ENCODE measurements at regions not wholly inside any gene's neighbourhood (a gene's known extent, or its start where the extent isn't known, plus 50 kb on each side); places are given as distances from the start of the nearest gene placed in this dataset.

DNA sequence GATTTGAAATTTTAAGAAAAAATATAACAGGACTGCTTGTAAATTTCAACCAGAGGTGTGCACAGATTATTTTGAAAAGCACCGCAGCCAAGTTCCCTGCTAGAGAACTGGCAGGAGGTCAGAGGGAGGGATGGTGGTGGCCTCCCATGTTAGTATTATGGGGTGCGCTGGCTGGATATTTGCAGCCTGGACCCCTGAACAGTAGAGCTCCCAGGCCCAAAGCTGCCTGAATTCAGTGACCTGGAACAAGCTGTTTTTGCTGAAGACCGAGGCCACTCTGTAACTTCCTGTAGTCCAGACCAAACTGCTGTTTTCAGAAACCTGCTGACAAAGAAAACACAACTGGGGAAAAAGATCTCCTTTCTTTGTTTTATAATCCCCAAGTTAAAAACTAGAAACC, 314.3 kb downstream of the TNS1 start:
- no peak for TF ChIP-seq EZH2phosphoT487 (IDR thresholded peaks at IDR 0.05; ENCODE audit: borderline replicate concordance, low read depth, low read length)
- TF ChIP-seq, protein P1, sequence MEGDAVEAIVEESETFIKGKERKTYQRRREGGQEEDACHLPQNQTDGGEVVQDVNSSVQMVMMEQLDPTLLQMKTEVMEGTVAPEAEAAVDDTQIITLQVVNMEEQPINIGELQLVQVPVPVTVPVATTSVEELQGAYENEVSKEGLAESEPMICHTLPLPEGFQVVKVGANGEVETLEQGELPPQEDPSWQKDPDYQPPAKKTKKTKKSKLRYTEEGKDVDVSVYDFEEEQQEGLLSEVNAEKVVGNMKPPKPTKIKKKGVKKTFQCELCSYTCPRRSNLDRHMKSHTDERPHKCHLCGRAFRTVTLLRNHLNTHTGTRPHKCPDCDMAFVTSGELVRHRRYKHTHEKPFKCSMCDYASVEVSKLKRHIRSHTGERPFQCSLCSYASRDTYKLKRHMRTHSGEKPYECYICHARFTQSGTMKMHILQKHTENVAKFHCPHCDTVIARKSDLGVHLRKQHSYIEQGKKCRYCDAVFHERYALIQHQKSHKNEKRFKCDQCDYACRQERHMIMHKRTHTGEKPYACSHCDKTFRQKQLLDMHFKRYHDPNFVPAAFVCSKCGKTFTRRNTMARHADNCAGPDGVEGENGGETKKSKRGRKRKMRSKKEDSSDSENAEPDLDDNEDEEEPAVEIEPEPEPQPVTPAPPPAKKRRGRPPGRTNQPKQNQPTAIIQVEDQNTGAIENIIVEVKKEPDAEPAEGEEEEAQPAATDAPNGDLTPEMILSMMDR (conservative IDR thresholded peaks at IDR 0.05; ENCODE audit: low read length) = no peak

DNA sequence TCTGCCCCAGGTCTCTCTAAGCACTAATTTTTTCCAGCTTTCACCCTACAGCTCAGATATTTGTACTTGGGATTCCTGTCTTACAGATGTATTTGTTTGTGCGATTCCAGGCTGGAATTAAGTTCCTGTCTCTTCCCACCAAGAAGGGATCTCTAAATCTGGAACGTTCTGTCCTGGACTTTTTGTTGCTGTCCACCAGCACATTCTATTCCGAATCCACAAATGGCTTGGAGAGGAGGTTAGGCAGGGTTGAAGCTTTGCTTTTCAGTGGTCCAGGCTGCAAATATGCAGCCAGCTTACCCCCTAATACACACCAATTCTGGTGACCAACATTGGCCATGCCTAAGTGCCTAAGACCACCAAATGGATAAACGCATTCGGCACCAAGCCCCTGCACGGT, 315.0 kb downstream of the TNS1 start:
- no peaks in the 10 kb centered on the region for H3K9me3 ChIP-seq (ENCODE audit: low read length)
- no peak overlapping the region for H2AFZ ChIP-seq (ENCODE audit: low read length)
- H3K36me3 ChIP-seq (ENCODE audit: insufficient read depth, low read length) = no peaks in the 10 kb centered on the region
- ChIA-PET CTCF (ENCODE audit: unreplicated experiment) (no interaction called here), POLR2A (no interaction called here)
- no peak for DNase-seq (ENCODE audit: low spot score)
- no peaks in the 10 kb centered on the region for H3K79me2 ChIP-seq (ENCODE audit: insufficient read depth, low read depth, low read length)
- intact Hi-C loops (cut with micrococcal nuclease; ENCODE audit: unreplicated experiment) = no loop called here
- H3K4me2 ChIP-seq (ENCODE audit: low read length) = no peak overlapping the region
- H3K4me1 ChIP-seq (ENCODE audit: insufficient read depth, low read length, poor library complexity, severe bottlenecking) = no peaks in the 10 kb centered on the region
- H3K4me3 ChIP-seq (ENCODE audit: low read depth, low read length, poor library complexity, severe bottlenecking) = no peak overlapping the region
- no TSS peak for BruUV-seq (replicated peaks)
- H3K9me2 ChIP-seq (ENCODE audit: insufficient read depth, low read length) = no peaks in the 10 kb centered on the region
- H4K20me1 ChIP-seq (ENCODE audit: insufficient read depth, low read length) = no peaks in the 10 kb centered on the region
- no peak overlapping the region for H3K27ac ChIP-seq (ENCODE audit: low read depth, low read length, poor library complexity, severe bottlenecking)
- no peak for TF ChIP-seq EZH2phosphoT487 (IDR thresholded peaks at IDR 0.05; ENCODE audit: borderline replicate concordance, low read depth, low read length)
- TF ChIP-seq, protein P1 (conservative IDR thresholded peaks at IDR 0.05; ENCODE audit: low read length) = no peak

More for the DNA sequence above, 314.3 kb downstream of the TNS1 start:
- ChIA-PET POLR2A (no interaction called here), CTCF (ENCODE audit: unreplicated experiment) (no interaction called here)
- no peak for DNase-seq (ENCODE audit: low spot score)
- Histone ChIP-seq H3K4me3 (ENCODE audit: low read depth, low read length, poor library complexity, severe bottlenecking) (no peak overlapping the region), H4K20me1 (ENCODE audit: insufficient read depth, low read length) (no peaks in the 10 kb centered on the region), H3K27ac (ENCODE audit: low read depth, low read length, poor library complexity, severe bottlenecking) (no peak overlapping the region), H3K4me2 (ENCODE audit: low read length) (no peak overlapping the region), H3K9me2 (ENCODE audit: insufficient read depth, low read length) (no peaks in the 10 kb centered on the region), H3K36me3 (ENCODE audit: insufficient read depth, low read length) (no peaks in the 10 kb centered on the region), H3K4me1 (ENCODE audit: insufficient read depth, low read length, poor library complexity, severe bottlenecking) (no peaks in the 10 kb centered on the region), H3K9me3 (ENCODE audit: low read length) (no peaks in the 10 kb centered on the region), H2AFZ (ENCODE audit: low read length) (no peak overlapping the region), H3K79me2 (ENCODE audit: insufficient read depth, low read depth, low read length) (no peaks in the 10 kb centered on the region)
- intact Hi-C loops (cut with micrococcal nuclease; ENCODE audit: unreplicated experiment) = no loop called here
- no TSS peak for BruUV-seq (replicated peaks)

DNA sequence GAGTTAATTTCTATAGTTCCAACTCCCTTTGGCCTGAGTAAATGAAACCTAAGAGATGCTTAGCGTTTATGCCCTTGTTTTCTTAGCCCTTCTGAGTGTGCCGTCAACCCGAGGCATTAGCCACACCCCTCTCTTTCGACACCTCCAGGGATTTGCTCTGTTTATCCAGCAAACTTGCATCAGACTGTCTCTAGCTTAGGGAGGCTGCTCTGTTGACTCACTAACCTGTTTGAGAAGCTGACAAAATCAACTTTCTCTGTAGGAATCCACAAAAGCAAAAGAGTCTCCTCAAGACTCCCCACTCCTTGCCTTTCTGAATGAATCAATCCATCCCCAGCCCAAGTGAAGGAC, 317.6 kb downstream of the TNS1 start:
- Histone ChIP-seq H3K9me3 (ENCODE audit: low read length) (no peaks in the 10 kb centered on the region), H3K36me3 (ENCODE audit: insufficient read depth, low read length) (no peaks in the 10 kb centered on the region), H3K4me3 (ENCODE audit: low read depth, low read length, poor library complexity, severe bottlenecking) (no peak overlapping the region), H3K4me1 (ENCODE audit: insufficient read depth, low read length, poor library complexity, severe bottlenecking) (no peaks in the 10 kb centered on the region), H2AFZ (ENCODE audit: low read length) (no peak overlapping the region), H3K4me2 (ENCODE audit: low read length) (no peak overlapping the region), H3K9me2 (ENCODE audit: insufficient read depth, low read length) (no peaks in the 10 kb centered on the region), H3K27ac (ENCODE audit: low read depth, low read length, poor library complexity, severe bottlenecking) (no peak overlapping the region), H3K79me2 (ENCODE audit: insufficient read depth, low read depth, low read length) (no peaks in the 10 kb centered on the region), H4K20me1 (ENCODE audit: insufficient read depth, low read length) (no peaks in the 10 kb centered on the region)
- no peak for DNase-seq (ENCODE audit: low spot score)
- TF ChIP-seq EZH2phosphoT487 (IDR thresholded peaks at IDR 0.05; ENCODE audit: borderline replicate concordance, low read depth, low read length) = no peak
- TF ChIP-seq, protein P1 (conservative IDR thresholded peaks at IDR 0.05; ENCODE audit: low read length) = no peak
- CTCF ChIA-PET (ENCODE audit: unreplicated experiment) = no interaction called here
- no TSS peak for BruUV-seq (replicated peaks)
- POLR2A ChIA-PET = no interaction called here
- intact Hi-C loops (cut with micrococcal nuclease; ENCODE audit: unreplicated experiment) = no loop called here
